ENCODE measurements at regions not wholly inside any gene's neighbourhood (a gene's known extent, or its start where the extent isn't known, plus 50 kb on each side); places are given as distances from the start of the nearest gene placed in this dataset.

DNA sequence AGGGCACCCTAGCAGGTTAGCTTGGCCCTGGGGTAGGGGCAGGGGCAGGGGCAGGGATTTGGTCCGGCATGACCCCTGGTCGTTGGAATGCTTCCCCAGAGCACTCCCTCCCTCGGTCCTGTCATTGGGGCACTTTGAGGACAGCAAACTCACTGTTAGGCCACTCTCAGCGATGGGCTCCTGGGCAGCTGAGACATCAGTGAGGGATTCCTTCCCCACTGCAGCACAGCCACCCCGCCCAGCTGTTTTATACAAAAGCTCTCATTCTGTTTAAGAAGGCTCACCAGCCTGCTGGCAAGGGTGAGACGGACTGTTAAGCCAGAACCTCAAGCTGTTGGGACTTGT lies 86.9 kb upstream of the F3 start:
- ChIA-PET CTCF (no interaction called here), POLR2A (ENCODE audit: unreplicated experiment) (interaction anchor here (0.5 kb wide), 1 partner anchor 48 kb away, joined by 3 read pairs; no protein-coding TSS in a partner anchor)
- H3K9me2 ChIP-seq (ENCODE audit: insufficient read depth), result no peaks in the 10 kb centered on the region
- H3K36me3 ChIP-seq (ENCODE audit: low read depth), result peaks cover 25% of the 10 kb centered on the region
- H4K20me1 ChIP-seq (ENCODE audit: insufficient read depth), result no peaks in the 10 kb centered on the region
- peaks cover 48% of the 10 kb centered on the region for H3K9me3 ChIP-seq (ENCODE audit: insufficient read depth, low read depth)
- no peak for DNase-seq
- BruUV-seq (replicated peaks), result no TSS peak
- H3K27me3 ChIP-seq (ENCODE audit: insufficient read depth, low read depth), result no peaks in the 10 kb centered on the region
- no peak overlapping the region for H3K4me3 ChIP-seq
- TF ChIP-seq, protein P1, sequence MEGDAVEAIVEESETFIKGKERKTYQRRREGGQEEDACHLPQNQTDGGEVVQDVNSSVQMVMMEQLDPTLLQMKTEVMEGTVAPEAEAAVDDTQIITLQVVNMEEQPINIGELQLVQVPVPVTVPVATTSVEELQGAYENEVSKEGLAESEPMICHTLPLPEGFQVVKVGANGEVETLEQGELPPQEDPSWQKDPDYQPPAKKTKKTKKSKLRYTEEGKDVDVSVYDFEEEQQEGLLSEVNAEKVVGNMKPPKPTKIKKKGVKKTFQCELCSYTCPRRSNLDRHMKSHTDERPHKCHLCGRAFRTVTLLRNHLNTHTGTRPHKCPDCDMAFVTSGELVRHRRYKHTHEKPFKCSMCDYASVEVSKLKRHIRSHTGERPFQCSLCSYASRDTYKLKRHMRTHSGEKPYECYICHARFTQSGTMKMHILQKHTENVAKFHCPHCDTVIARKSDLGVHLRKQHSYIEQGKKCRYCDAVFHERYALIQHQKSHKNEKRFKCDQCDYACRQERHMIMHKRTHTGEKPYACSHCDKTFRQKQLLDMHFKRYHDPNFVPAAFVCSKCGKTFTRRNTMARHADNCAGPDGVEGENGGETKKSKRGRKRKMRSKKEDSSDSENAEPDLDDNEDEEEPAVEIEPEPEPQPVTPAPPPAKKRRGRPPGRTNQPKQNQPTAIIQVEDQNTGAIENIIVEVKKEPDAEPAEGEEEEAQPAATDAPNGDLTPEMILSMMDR (conservative IDR thresholded peaks at IDR 0.05), result no peak
- no peak for TF ChIP-seq EZH2 (IDR thresholded peaks at IDR 0.05; ENCODE audit: low read depth)
- no peak overlapping the region for H3K4me2 ChIP-seq
- intact Hi-C loops (cut with micrococcal nuclease; ENCODE audit: unreplicated experiment), result loop anchor here (10.0 kb wide), 1 partner anchor 664 kb away; no protein-coding TSS in a partner anchor
- peaks cover 26% of the 10 kb centered on the region for H3K4me1 ChIP-seq (replicated peaks; ENCODE audit: insufficient read depth)
- H2AFZ ChIP-seq, result no peak overlapping the region
- no peak overlapping the region for H3K27ac ChIP-seq
- peaks cover 9% of the 10 kb centered on the region for H3F3A ChIP-seq (ENCODE audit: insufficient read depth, low read depth)
- H3K79me2 ChIP-seq (ENCODE audit: low read depth), result peaks cover 12% of the 10 kb centered on the region; the same call in 1 of the 2 replicates

DNA sequence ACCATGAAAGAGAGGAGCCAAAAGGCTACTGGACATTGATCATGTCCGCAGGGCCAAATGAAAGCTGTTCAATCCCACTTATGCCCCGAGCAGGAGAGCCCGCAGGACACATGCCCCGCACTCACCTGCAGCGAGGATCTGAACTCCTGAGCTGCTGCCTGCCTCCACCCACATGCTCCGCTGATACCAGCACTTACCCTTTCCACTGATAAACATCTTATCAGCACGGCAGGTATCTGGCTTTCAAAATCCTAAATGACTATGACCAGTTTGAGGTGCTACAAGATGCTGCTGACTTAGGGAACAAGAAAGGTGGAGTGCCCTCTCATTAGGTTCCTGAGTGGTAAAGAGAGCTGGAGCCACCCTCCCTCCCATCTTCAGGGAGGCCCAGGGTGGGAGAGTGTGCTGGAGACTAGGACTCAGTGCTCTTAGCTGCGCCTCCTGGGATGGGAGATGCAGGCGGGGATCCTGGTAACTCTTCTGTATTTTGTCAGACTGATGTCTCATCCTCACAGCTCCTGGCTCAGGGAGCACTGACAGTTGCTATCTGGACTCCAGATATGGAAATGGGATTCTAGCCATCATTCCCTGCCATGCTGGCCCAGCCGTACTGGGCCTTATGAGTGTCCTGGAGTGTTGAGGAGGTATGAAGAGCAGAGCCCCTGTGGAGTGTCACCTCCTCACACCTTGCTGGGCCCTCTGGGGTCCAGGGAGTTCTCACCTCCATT lies 86.4 kb upstream of the F3 start:
- peaks cover 20% of the 10 kb centered on the region for H3K36me3 ChIP-seq (ENCODE audit: low read depth)
- no peak overlapping the region for H3K4me2 ChIP-seq
- no peaks in the 10 kb centered on the region for H4K20me1 ChIP-seq (ENCODE audit: insufficient read depth)
- H3K27ac ChIP-seq, result no peak overlapping the region
- H3K9me3 ChIP-seq (ENCODE audit: insufficient read depth, low read depth), result peaks cover 43% of the 10 kb centered on the region
- intact Hi-C loops (cut with micrococcal nuclease; ENCODE audit: unreplicated experiment), result loop anchor here (10.0 kb wide), 1 partner anchor 663 kb away; no protein-coding TSS in a partner anchor
- ChIA-PET POLR2A (ENCODE audit: unreplicated experiment) (interaction anchor here (0.5 kb wide), 1 partner anchor 48 kb away, joined by 3 read pairs; no protein-coding TSS in a partner anchor), CTCF (no interaction called here)
- no peak for TF ChIP-seq EZH2 (IDR thresholded peaks at IDR 0.05; ENCODE audit: low read depth)
- TF ChIP-seq, protein P1 (conservative IDR thresholded peaks at IDR 0.05), result no peak
- no peak overlapping the region for H2AFZ ChIP-seq
- no TSS peak for BruUV-seq (replicated peaks)
- H3F3A ChIP-seq (ENCODE audit: insufficient read depth, low read depth), result peaks cover 14% of the 10 kb centered on the region
- H3K27me3 ChIP-seq (ENCODE audit: insufficient read depth, low read depth), result no peaks in the 10 kb centered on the region
- peaks cover 31% of the 10 kb centered on the region for H3K4me1 ChIP-seq (replicated peaks; ENCODE audit: insufficient read depth)
- H3K9me2 ChIP-seq (ENCODE audit: insufficient read depth), result no peaks in the 10 kb centered on the region
- H3K79me2 ChIP-seq (ENCODE audit: low read depth), result peaks cover 12% of the 10 kb centered on the region; the same call in 1 of the 2 replicates
- no peak for DNase-seq
- no peak overlapping the region for H3K4me3 ChIP-seq

DNA sequence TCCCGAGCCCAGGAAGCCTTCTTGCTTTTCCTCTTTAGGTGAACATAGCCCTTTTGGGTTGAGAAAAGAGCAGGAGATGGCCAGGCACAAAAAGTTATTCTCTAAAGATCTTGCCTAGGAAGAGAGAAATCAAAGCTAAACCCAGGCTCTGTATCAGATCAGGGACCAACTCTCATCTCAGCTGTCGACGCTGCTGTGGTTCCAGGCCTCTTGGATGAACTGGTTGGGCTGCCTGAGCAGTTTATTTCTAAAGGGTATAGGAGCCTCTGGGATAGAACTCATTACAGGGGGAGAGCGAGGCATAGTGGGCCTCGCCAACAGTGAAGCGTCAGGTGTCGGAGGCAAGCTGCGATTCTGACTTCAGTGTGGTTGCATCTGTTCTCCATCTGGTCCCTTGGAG lies 82.6 kb upstream of the F3 start:
- ChIA-PET POLR2A (ENCODE audit: unreplicated experiment) (interaction anchor here (0.5 to 2.0 kb wide), 22 partner anchors 17 to 660 kb away, joined by 3 to 13 read pairs (median 5); partner anchors contain the start of gene F3), CTCF (interaction anchor here (1.0 to 1.3 kb wide), 2 partner anchors 82 to 96 kb away, joined by 3 to 4 read pairs; partner anchors contain the start of gene F3)
- TF ChIP-seq, protein P1 (conservative IDR thresholded peaks at IDR 0.05), result no peak
- no peak for TF ChIP-seq EZH2 (IDR thresholded peaks at IDR 0.05; ENCODE audit: low read depth)
- intact Hi-C loops (cut with micrococcal nuclease; ENCODE audit: unreplicated experiment), result loop anchor here (10.0 kb wide), 1 partner anchor 659 kb away; no protein-coding TSS in a partner anchor
- no peaks in the 10 kb centered on the region for H3K27me3 ChIP-seq (ENCODE audit: insufficient read depth, low read depth)
- H3K9me3 ChIP-seq (ENCODE audit: insufficient read depth, low read depth), result peaks cover 13% of the 10 kb centered on the region
- no peaks in the 10 kb centered on the region for H4K20me1 ChIP-seq (ENCODE audit: insufficient read depth)
- no TSS peak for BruUV-seq (replicated peaks)
- H3F3A ChIP-seq (ENCODE audit: insufficient read depth, low read depth), result peaks cover 48% of the 10 kb centered on the region
- H3K9me2 ChIP-seq (ENCODE audit: insufficient read depth), result no peaks in the 10 kb centered on the region
- no peak for DNase-seq
- H3K79me2 ChIP-seq (ENCODE audit: low read depth), result peaks cover 18% of the 10 kb centered on the region; the same call in 1 of the 2 replicates
- peak overlapping the region; percentile 99 for H3K27ac ChIP-seq
- H3K4me2 ChIP-seq, result peak overlapping the region; percentile 80
- H3K4me3 ChIP-seq, result peak overlapping the region; percentile 41
- H3K36me3 ChIP-seq (ENCODE audit: low read depth), result 0 out of 2 replicates have a peak, but pooled peaks cover 4% of the 10 kb centered on the region
- peak overlapping the region; percentile 2; the same call in 1 of the 2 replicates for H2AFZ ChIP-seq
- H3K4me1 ChIP-seq (replicated peaks; ENCODE audit: insufficient read depth), result peaks cover 67% of the 10 kb centered on the region

Measured in PC-9 (cell line).